ENCODE measurements at regions not wholly inside any gene's neighbourhood (a gene's known extent, or its start where the extent isn't known, plus 50 kb on each side); places are given as distances from the start of the nearest gene placed in this dataset.
A peak's percentile ranks its signal among the peaks of the same experiment; 100 is the strongest.

DNA sequence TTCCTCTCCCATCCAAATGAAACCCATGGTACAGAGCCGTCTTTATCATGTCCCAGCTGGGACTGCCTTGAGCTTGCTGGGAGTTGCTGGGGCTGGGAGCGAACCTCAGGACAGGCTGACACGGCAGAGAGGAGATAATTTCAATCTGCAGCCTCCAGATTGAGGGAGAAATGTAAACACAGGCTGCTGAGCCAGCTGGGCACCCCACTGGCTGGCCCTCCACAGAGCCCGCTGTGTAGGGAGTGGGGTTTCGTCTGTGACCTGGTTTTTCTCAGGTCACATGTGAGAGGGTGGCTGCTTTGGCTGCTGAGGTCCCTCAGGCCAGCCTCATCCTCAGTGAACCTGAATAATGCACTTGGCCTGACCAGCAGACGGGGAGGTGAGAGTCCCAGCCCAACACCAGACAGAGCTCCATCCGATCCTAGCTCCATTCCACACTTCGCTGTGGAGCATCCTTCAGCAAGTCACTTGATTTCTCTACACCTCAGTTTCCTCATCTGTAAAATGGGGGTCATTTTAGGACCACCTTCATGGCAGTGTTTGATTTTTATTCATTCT lies 121.6 kb upstream of the MRPS22 start (continued):
- TF ChIP-seq ZNF766 (CRISPR knock-in tag; conservative IDR thresholded peaks at IDR 0.05) (peak; percentile 78; the same call in 1 of the 2 replicates), CTBP1 (IDR thresholded peaks at IDR 0.05; ENCODE audit: borderline replicate concordance) (peak; percentile 89; the same call in 1 of the 2 replicates), CC2D1A (IDR thresholded peaks at IDR 0.05) (peak; percentile 93; the same call in 1 of the 2 replicates), TARDBP (IDR thresholded peaks at IDR 0.05) (peak; percentile 95), CREB3 (tag; conservative IDR thresholded peaks at IDR 0.05; ENCODE audit: low read depth) (0 out of 2 replicates have a peak, but pooled peaks have one; percentile 57), NR3C1 (CRISPR knock-in tag; IDR thresholded peaks at IDR 0.05) (no peak), UBTF (IDR thresholded peaks at IDR 0.05; ENCODE audit: borderline replicate concordance in 1 of 2, low read depth in 2 of 2, low read length in 2 of 2) (0 out of 4 replicates have a peak, but pooled peaks of 1 of the 2 experiments have one; percentile 58), PML (IDR thresholded peaks at IDR 0.05; ENCODE audit: low read length) (peak; percentile 95), ZNF239 (CRISPR knock-in tag; IDR thresholded peaks at IDR 0.05) (no peak), RNF2 (IDR thresholded peaks at IDR 0.05) (peak; percentile 28; the same call in 1 of the 2 replicates), MEIS2 (IDR thresholded peaks at IDR 0.05; ENCODE audit: partially characterized antibody) (peak; percentile 51)
- TF ChIP-seq, protein P1, sequence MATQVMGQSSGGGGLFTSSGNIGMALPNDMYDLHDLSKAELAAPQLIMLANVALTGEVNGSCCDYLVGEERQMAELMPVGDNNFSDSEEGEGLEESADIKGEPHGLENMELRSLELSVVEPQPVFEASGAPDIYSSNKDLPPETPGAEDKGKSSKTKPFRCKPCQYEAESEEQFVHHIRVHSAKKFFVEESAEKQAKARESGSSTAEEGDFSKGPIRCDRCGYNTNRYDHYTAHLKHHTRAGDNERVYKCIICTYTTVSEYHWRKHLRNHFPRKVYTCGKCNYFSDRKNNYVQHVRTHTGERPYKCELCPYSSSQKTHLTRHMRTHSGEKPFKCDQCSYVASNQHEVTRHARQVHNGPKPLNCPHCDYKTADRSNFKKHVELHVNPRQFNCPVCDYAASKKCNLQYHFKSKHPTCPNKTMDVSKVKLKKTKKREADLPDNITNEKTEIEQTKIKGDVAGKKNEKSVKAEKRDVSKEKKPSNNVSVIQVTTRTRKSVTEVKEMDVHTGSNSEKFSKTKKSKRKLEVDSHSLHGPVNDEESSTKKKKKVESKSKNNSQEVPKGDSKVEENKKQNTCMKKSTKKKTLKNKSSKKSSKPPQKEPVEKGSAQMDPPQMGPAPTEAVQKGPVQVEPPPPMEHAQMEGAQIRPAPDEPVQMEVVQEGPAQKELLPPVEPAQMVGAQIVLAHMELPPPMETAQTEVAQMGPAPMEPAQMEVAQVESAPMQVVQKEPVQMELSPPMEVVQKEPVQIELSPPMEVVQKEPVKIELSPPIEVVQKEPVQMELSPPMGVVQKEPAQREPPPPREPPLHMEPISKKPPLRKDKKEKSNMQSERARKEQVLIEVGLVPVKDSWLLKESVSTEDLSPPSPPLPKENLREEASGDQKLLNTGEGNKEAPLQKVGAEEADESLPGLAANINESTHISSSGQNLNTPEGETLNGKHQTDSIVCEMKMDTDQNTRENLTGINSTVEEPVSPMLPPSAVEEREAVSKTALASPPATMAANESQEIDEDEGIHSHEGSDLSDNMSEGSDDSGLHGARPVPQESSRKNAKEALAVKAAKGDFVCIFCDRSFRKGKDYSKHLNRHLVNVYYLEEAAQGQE (IDR thresholded peaks at IDR 0.05; ENCODE audit: borderline replicate concordance), result peak; percentile 95
- TF ChIP-seq, protein P1 (CRISPR knock-in tag; IDR thresholded peaks at IDR 0.05; ENCODE audit: low read depth), result no peak
- TF ChIP-seq, protein P2, sequence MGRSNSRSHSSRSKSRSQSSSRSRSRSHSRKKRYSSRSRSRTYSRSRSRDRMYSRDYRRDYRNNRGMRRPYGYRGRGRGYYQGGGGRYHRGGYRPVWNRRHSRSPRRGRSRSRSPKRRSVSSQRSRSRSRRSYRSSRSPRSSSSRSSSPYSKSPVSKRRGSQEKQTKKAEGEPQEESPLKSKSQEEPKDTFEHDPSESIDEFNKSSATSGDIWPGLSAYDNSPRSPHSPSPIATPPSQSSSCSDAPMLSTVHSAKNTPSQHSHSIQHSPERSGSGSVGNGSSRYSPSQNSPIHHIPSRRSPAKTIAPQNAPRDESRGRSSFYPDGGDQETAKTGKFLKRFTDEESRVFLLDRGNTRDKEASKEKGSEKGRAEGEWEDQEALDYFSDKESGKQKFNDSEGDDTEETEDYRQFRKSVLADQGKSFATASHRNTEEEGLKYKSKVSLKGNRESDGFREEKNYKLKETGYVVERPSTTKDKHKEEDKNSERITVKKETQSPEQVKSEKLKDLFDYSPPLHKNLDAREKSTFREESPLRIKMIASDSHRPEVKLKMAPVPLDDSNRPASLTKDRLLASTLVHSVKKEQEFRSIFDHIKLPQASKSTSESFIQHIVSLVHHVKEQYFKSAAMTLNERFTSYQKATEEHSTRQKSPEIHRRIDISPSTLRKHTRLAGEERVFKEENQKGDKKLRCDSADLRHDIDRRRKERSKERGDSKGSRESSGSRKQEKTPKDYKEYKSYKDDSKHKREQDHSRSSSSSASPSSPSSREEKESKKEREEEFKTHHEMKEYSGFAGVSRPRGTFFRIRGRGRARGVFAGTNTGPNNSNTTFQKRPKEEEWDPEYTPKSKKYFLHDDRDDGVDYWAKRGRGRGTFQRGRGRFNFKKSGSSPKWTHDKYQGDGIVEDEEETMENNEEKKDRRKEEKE (IDR thresholded peaks at IDR 0.05; ENCODE audit: borderline replicate concordance in 1 of 2, control insufficient read depth in 1 of 2, low read depth in 2 of 2, low read length in 1 of 2), result 0 out of 4 replicates have a peak, but pooled peaks of 1 of the 2 experiments have one; percentile 49
